Activated CD8-positive, alpha-beta T cell treated with anti-CD3 and anti-CD28 coated beads for 36 hours (primary cell): ENCODE measurements at regions not wholly inside any gene's neighbourhood (a gene's known extent, or its start where the extent isn't known, plus 50 kb on each side); places are given as distances from the start of the nearest gene placed in this dataset.

Experiments
- ATAC-seq: fragments of 200-7000 bp; cut with Tn5 transposase; one replicate; pipeline ENCODE4 v1.10.0; 2021; ENCODE audit warnings: mild to moderate bottlenecking, moderate library complexity
- CTCF ChIA-PET: fragments of 350-600 bp; sonication (Branson Sonifier 250); formaldehyde crosslinking; loops from one replicate; lab custom pipeline; 2021; ENCODE audit warnings: antibody characterized with exemption; lab: Charles Lee
- POLR2A ChIA-PET: fragments of 350-600 bp; sonication (Branson Sonifier 250); formaldehyde crosslinking; loops from one replicate; lab custom pipeline; 2021; ENCODE audit warnings: antibody characterized with exemption; lab: Charles Lee
- DNase-seq: peaks from one replicate; pipeline ENCODE4 v3.0.0-alpha.2; 2020
- H3K27ac Mint-ChIP-seq: one replicate; pipeline ENCODE4 v1.8.0; 2021; ENCODE audit warnings: mild to moderate bottlenecking, mixed read lengths
- H3K27me3 Mint-ChIP-seq: one replicate; pipeline ENCODE4 v1.8.0; 2021; ENCODE audit warnings: mixed read lengths
- H3K36me3 Mint-ChIP-seq: one replicate; pipeline ENCODE4 v1.8.0; 2021; ENCODE audit warnings: low read depth, mixed read lengths
- H3K4me1 Mint-ChIP-seq: one replicate; pipeline ENCODE4 v1.8.0; 2021; ENCODE audit warnings: low read depth, mixed read lengths
- H3K4me3 Mint-ChIP-seq: one replicate; pipeline ENCODE4 v1.8.0; 2021; ENCODE audit warnings: mild to moderate bottlenecking, moderate library complexity, mixed read lengths
- H3K9me3 Mint-ChIP-seq: one replicate; pipeline ENCODE4 v1.8.0; 2021; ENCODE audit warnings: mixed read lengths
- CTCF ChIP-seq: fragments of 200-600 bp; IDR thresholded peaks from one replicate; pipeline ENCODE4 v1.8.0; 2022; ENCODE audit warnings: antibody characterized with exemption, mild to moderate bottlenecking
- intact Hi-C: fragments of 100-400 bp; cut with micrococcal nuclease; formaldehyde crosslinking; loops from one replicate; pipeline ENCODE4 v1.10.0; 2022

GRCh38 chr1:170267317-170267716 is 121.6 kb downstream of the NTMT2 start:
- ChIA-PET CTCF (no interaction called here), POLR2A (no interaction called here)
- Mint-ChIP-seq H3K4me3 (no peak overlapping the region), H3K27ac (no peak overlapping the region), H3K4me1 (no peaks in the 10 kb centered on the region), H3K9me3 (no peaks in the 10 kb centered on the region), H3K27me3 (peaks cover 4% of the 10 kb centered on the region), H3K36me3 (no peaks in the 10 kb centered on the region)
- intact Hi-C loops: no loop called here
- DNase-seq (no peak), ATAC-seq (no peak)
- no peak for TF ChIP-seq CTCF

DNA sequence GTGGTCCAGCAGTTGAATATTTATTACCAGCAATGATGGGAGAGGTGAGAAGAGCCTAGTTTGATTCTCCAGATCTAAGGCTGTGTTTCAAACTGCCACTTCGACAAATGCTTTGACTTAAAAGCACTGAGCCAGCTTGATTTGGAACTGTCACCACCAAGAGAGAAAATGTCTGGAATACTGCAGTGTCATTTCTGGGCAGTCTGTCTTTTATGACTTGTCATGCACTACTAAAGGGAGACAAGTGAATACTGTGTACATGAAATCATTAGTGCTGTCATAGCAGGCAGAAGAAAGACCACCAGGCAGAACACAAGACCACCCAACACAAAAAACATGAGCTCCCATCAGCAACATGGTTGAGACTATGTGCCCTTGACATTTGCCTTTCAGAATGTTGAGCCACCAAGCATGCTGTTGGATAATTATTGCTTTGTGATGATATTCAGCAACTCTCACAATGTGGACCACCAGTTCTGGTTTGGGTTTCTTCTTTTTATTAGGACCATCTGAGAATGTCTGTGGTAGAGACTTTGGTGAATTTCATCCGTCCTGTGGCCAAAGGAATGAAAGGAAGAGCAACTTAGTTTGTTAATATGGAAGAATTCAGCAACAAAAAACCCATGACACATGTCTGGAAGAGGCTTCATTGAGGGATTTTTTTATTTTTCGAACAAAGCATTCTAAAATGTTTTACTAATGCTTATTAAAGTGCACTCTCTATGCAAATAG is 125.8 kb downstream of the NTMT2 start:
- Mint-ChIP-seq H3K4me1 (no peaks in the 10 kb centered on the region), H3K4me3 (no peak overlapping the region), H3K27me3 (peaks cover 5% of the 10 kb centered on the region), H3K9me3 (no peaks in the 10 kb centered on the region), H3K36me3 (no peaks in the 10 kb centered on the region), H3K27ac (no peak overlapping the region)
- ATAC-seq (no peak), DNase-seq (no peak)
- CTCF ChIA-PET: no interaction called here
- intact Hi-C loops: no loop called here
- no peak for TF ChIP-seq CTCF
- POLR2A ChIA-PET: no interaction called here

- no peak overlapping the region for H3K27ac Mint-ChIP-seq
- DNase-seq: no peak
Observed at GRCh38 chr1:170273291-170274130, 127.8 kb downstream of the NTMT2 start.

GRCh38 chr1:170274131-170274501 is 128.4 kb downstream of the NTMT2 start:
- H3K9me3 Mint-ChIP-seq: no peaks in the 10 kb centered on the region
- no peaks in the 10 kb centered on the region for H3K4me1 Mint-ChIP-seq
- intact Hi-C loops: no loop called here
- POLR2A ChIA-PET: no interaction called here
- no peak overlapping the region for H3K4me3 Mint-ChIP-seq
- CTCF ChIA-PET: no interaction called here
- no peak for DNase-seq
- H3K36me3 Mint-ChIP-seq: no peaks in the 10 kb centered on the region
- peaks cover 10% of the 10 kb centered on the region for H3K27me3 Mint-ChIP-seq
- H3K27ac Mint-ChIP-seq: no peak overlapping the region
- no peak for TF ChIP-seq CTCF
- no peak for ATAC-seq

More at GRCh38 chr1:170273291-170274130, 127.8 kb downstream of the NTMT2 start:
- Mint-ChIP-seq H3K4me3 (no peak overlapping the region), H3K9me3 (no peaks in the 10 kb centered on the region), H3K36me3 (no peaks in the 10 kb centered on the region), H3K4me1 (no peaks in the 10 kb centered on the region), H3K27me3 (peaks cover 10% of the 10 kb centered on the region)
- no peak for TF ChIP-seq CTCF
- ATAC-seq: no peak
- ChIA-PET POLR2A (no interaction called here), CTCF (no interaction called here)
- intact Hi-C loops: no loop called here

GRCh38 chr1:170277985-170278384 is 132.2 kb downstream of the NTMT2 start:
- ChIA-PET CTCF (no interaction called here), POLR2A (no interaction called here)
- DNase-seq (no peak), ATAC-seq (no peak)
- Mint-ChIP-seq H3K27ac (no peak overlapping the region), H3K9me3 (no peaks in the 10 kb centered on the region), H3K4me1 (no peaks in the 10 kb centered on the region), H3K4me3 (no peak overlapping the region), H3K36me3 (no peaks in the 10 kb centered on the region), H3K27me3 (peaks cover 13% of the 10 kb centered on the region)
- TF ChIP-seq CTCF: no peak
- intact Hi-C loops: no loop called here
